MCF 10A (cell line): ENCODE measurements at regions not wholly inside any gene's neighbourhood (a gene's known extent, or its start where the extent isn't known, plus 50 kb on each side); places are given as distances from the start of the nearest gene placed in this dataset.

Experiments used
- BruUV-seq: library from RNA; stranded (reverse); fragments of 400-500 nt; replicated peaks from 2 replicates; lab custom pipeline; 2021; lab: Mats Ljungman, UMichigan
- CTCF ChIA-PET: fragments of 300-600 bp; sonication (Branson Sonifier 250); formaldehyde crosslinking; extraction: SDS; loops from one replicate; lab custom pipeline; 2021; ENCODE audit warnings: antibody characterized with exemption, inconsistent platforms; lab: Yijun Ruan, JAX
- POLR2A ChIA-PET: fragments of 300-600, 350-650 bp; sonication (Branson Sonifier 250); formaldehyde crosslinking; extraction: SDS; loops from one replicate; lab custom pipeline; 2020; ENCODE audit warnings: antibody characterized with exemption, inconsistent platforms; lab: Yijun Ruan, JAX
- DNase-seq: peaks from one replicate; pipeline ENCODE4 v3.0.0-alpha.2; 2018; ENCODE audit not compliant: unreplicated experiment
- H3K27ac Mint-ChIP-seq: one replicate; pipeline ENCODE4 v1.8.0; 2022; ENCODE audit warnings: mild to moderate bottlenecking, low read depth, mixed read lengths; ENCODE audit not compliant: unreplicated experiment
- H3K27me3 Mint-ChIP-seq: one replicate; pipeline ENCODE4 v1.8.0; 2022; ENCODE audit warnings: mixed read lengths; ENCODE audit not compliant: insufficient read depth, unreplicated experiment
- H3K36me3 Mint-ChIP-seq: one replicate; pipeline ENCODE4 v1.8.0; 2022; ENCODE audit warnings: mild to moderate bottlenecking, moderate library complexity, mixed read lengths; ENCODE audit not compliant: insufficient read depth, unreplicated experiment
- H3K4me1 Mint-ChIP-seq: one replicate; pipeline ENCODE4 v1.8.0; 2022; ENCODE audit warnings: mixed read lengths; ENCODE audit not compliant: insufficient read depth, unreplicated experiment
- H3K4me3 Mint-ChIP-seq: one replicate; pipeline ENCODE4 v1.8.0; 2022; ENCODE audit warnings: mild to moderate bottlenecking, moderate library complexity, mixed read lengths; ENCODE audit not compliant: unreplicated experiment
- H3K9me3 Mint-ChIP-seq: one replicate; pipeline ENCODE4 v1.8.0; 2022; ENCODE audit warnings: mixed read lengths; ENCODE audit not compliant: unreplicated experiment
- CTCF ChIP-seq: fragments of 200-600 bp; IDR thresholded peaks from one replicate; pipeline ENCODE4 v1.8.0; 2022; ENCODE audit warnings: antibody characterized with exemption, mild to moderate bottlenecking; ENCODE audit not compliant: unreplicated experiment
- intact Hi-C: fragments of 100-400 bp; cut with micrococcal nuclease; formaldehyde crosslinking; loops from 2 replicates; pipeline ENCODE4 v1.14.1; 2022

- ChIA-PET POLR2A (no interaction called here), CTCF (no interaction called here)
- BruUV-seq = no TSS peak
- no peaks in the 10 kb centered on the region for H3K27me3 Mint-ChIP-seq
- H3K4me3 Mint-ChIP-seq = no peak overlapping the region
- H3K4me1 Mint-ChIP-seq = no peaks in the 10 kb centered on the region
- TF ChIP-seq CTCF = no peak
- intact Hi-C loops = no loop called here
- no peak overlapping the region for H3K27ac Mint-ChIP-seq
- no peak for DNase-seq
- H3K36me3 Mint-ChIP-seq = no peaks in the 10 kb centered on the region
- H3K9me3 Mint-ChIP-seq = no peaks in the 10 kb centered on the region
These were observed 140.2 kb upstream of the MYO10 start for GRCh38 chr5:17076272-17076671.

GRCh38 chr5:17077440-17078233 is 139.8 kb upstream of the BASP1 start:
- H3K27me3 Mint-ChIP-seq = no peaks in the 10 kb centered on the region
- H3K4me1 Mint-ChIP-seq = no peaks in the 10 kb centered on the region
- no peak for TF ChIP-seq CTCF
- BruUV-seq = no TSS peak
- H3K9me3 Mint-ChIP-seq = no peaks in the 10 kb centered on the region
- no peaks in the 10 kb centered on the region for H3K36me3 Mint-ChIP-seq
- ChIA-PET CTCF (interaction anchor here (0.5 kb wide), 1 partner anchor 20 kb away, joined by 3 read pairs; no protein-coding TSS in a partner anchor), POLR2A (no interaction called here)
- no peak overlapping the region for H3K4me3 Mint-ChIP-seq
- no peak overlapping the region for H3K27ac Mint-ChIP-seq
- intact Hi-C loops = no loop called here
- no peak for DNase-seq

- H3K27ac Mint-ChIP-seq = no peak overlapping the region
- no peaks in the 10 kb centered on the region for H3K9me3 Mint-ChIP-seq
- no TSS peak for BruUV-seq
- intact Hi-C loops = no loop called here
- DNase-seq = no peak
- POLR2A ChIA-PET = no interaction called here
- no peaks in the 10 kb centered on the region for H3K36me3 Mint-ChIP-seq
- H3K4me3 Mint-ChIP-seq = no peak overlapping the region
- no peaks in the 10 kb centered on the region for H3K27me3 Mint-ChIP-seq
- CTCF ChIA-PET = interaction anchor here (0.6 kb wide), 1 partner anchor 54 kb away, joined by 3 read pairs; no protein-coding TSS in a partner anchor
- TF ChIP-seq CTCF = no peak
- H3K4me1 Mint-ChIP-seq = no peaks in the 10 kb centered on the region
These were observed 137.9 kb upstream of the BASP1 start for GRCh38 chr5:17079562-17079961.

GRCh38 chr5:17080361-17080760 is 137.1 kb upstream of the BASP1 start:
- Mint-ChIP-seq H3K4me3 (no peak overlapping the region), H3K27ac (no peak overlapping the region), H3K27me3 (no peaks in the 10 kb centered on the region), H3K4me1 (no peaks in the 10 kb centered on the region), H3K9me3 (no peaks in the 10 kb centered on the region), H3K36me3 (no peaks in the 10 kb centered on the region)
- POLR2A ChIA-PET = no interaction called here
- no TSS peak for BruUV-seq
- TF ChIP-seq CTCF = no peak
- CTCF ChIA-PET = interaction anchor here (0.5 to 1.3 kb wide), 3 partner anchors 23 to 384 kb away, joined by 3 to 7 read pairs (median 3); no protein-coding TSS in a partner anchor
- DNase-seq = no peak
- intact Hi-C loops = no loop called here
